Stomach (tissue), 4 donors: ENCODE measurements at regions not wholly inside any gene's neighbourhood (a gene's known extent, or its start where the extent isn't known, plus 50 kb on each side); places are given as distances from the start of the nearest gene placed in this dataset.

Source experiments
- CTCF ChIP-seq, 7 experiments: fragments of 450-650 bp in 4 of 7; fragments of 200-600 bp in 3 of 7; sonication (generic) in 3 of 7; IDR thresholded peaks; one replicate each; pipeline ENCODE4 v1.5.1; 2016 to 2019; ENCODE audit warnings: antibody characterized with exemption in 7 of 7, control low read depth in 2 of 7, mild to moderate bottlenecking in 1 of 7
- POLR2A ChIP-seq, 4 donors: fragments of 450-650 bp; IDR thresholded peaks; one replicate each; pipeline ENCODE4 v1.6.1; 2016; ENCODE audit warnings: antibody characterized with exemption in 4 of 4, control low read depth in 2 of 4, mild to moderate bottlenecking in 1 of 4, moderate library complexity in 1 of 4

- TF ChIP-seq CTCF (IDR thresholded peaks at IDR 0.05) (no peak), POLR2A (IDR thresholded peaks at IDR 0.05) (no peak)
Measured at GRCh38 chr3:106249159-106249558, 380.3 kb upstream of the CBLB start.
